ENCODE measurements at regions not wholly inside any gene's neighbourhood (a gene's known extent, or its start where the extent isn't known, plus 50 kb on each side); places are given as distances from the start of the nearest gene placed in this dataset.

- TF ChIP-seq CTCF (IDR thresholded peaks at IDR 0.05), result no peak
- no peak for TF ChIP-seq POLR2A (IDR thresholded peaks at IDR 0.05)
Observed at GRCh38 chr5:110049816-110050215, 360.1 kb downstream of the MAN2A1 start.

Data from uterus (tissue), 2 donors.